H1 (cell line): ENCODE measurements at regions not wholly inside any gene's neighbourhood (a gene's known extent, or its start where the extent isn't known, plus 50 kb on each side); places are given as distances from the start of the nearest gene placed in this dataset.

Experiments
- ASH2L ChIP-seq: fragments of 200-600, 300-600 bp; sonication (generic); IDR thresholded peaks from one replicate; pipeline ENCODE4 v1.7.1; 2017; ENCODE audit warnings: low read length
- ATF3 ChIP-seq: IDR thresholded peaks from 2 replicates; pipeline ENCODE4 v1.6.1; 2011; ENCODE audit warnings: low read depth, mild to moderate bottlenecking, low read length; ENCODE audit not compliant: insufficient read depth
- CEBPB ChIP-seq: IDR thresholded peaks from 2 replicates; pipeline ENCODE4 v1.6.1; 2012; ENCODE audit warnings: low read depth, low read length
- CHD7 ChIP-seq: fragments of 300-600 bp; sonication (generic); IDR thresholded peaks from 2 replicates; pipeline ENCODE4 v1.7.1; 2012; ENCODE audit warnings: low read length, moderate library complexity, mild to moderate bottlenecking, inconsistent platforms; ENCODE audit not compliant: insufficient replicate concordance
- EP300 ChIP-seq, 2 experiments: IDR thresholded peaks; 1 replicate in 1 of 2; 2 replicates in 1 of 2; pipeline ENCODE4 v1.6.1; 2011 to 2012; ENCODE audit warnings: low read depth in 2 of 2, low read length in 2 of 2, mild to moderate bottlenecking in 2 of 2, borderline replicate concordance in 1 of 2, inconsistent platforms in 1 of 2, moderate library complexity in 1 of 2
- RAD21 ChIP-seq, 2 experiments: IDR thresholded peaks in 1 of 2; conservative IDR thresholded peaks in 1 of 2; 2 replicates each; pipeline ENCODE4 v1.6.1; 2011; ENCODE audit warnings: low read depth in 2 of 2, low read length in 2 of 2, improper control_type of control experiment in 1 of 2, inconsistent platforms in 1 of 2, mild to moderate bottlenecking in 1 of 2, moderate library complexity in 1 of 2
- SAP30 ChIP-seq: fragments of 300-600 bp; sonication (generic); IDR thresholded peaks from 2 replicates; pipeline ENCODE4 v1.7.1; 2012; ENCODE audit warnings: low read length, moderate library complexity, mild to moderate bottlenecking, inconsistent platforms; ENCODE audit not compliant: insufficient read depth, insufficient replicate concordance
- SIN3A ChIP-seq, 2 experiments: IDR thresholded peaks in 1 of 2; conservative IDR thresholded peaks in 1 of 2; 2 replicates each; pipeline ENCODE4 v1.6.1; 2011 to 2012; ENCODE audit warnings: low read length in 2 of 2, improper control_type of control experiment in 1 of 2, low read depth in 1 of 2, mild to moderate bottlenecking in 1 of 2
- TBP ChIP-seq: IDR thresholded peaks from 2 replicates; pipeline ENCODE4 v1.6.1; 2011; ENCODE audit warnings: low read depth, low read length, improper control_type of control experiment

- no peak for TF ChIP-seq CHD7
- no peak for TF ChIP-seq ASH2L
- no peak for TF ChIP-seq ATF3
- TF ChIP-seq SAP30 = no peak
- TF ChIP-seq RAD21 (IDR thresholded peaks at IDR 0.05 in 1 of 2, conservative IDR thresholded peaks at IDR 0.05 in 1 of 2; ENCODE audit: low read depth in 2 of 2, low read length in 2 of 2) = no peak
- no peak for TF ChIP-seq SIN3A (conservative IDR thresholded peaks at IDR 0.05 in 1 of 2, IDR thresholded peaks at IDR 0.05 in 1 of 2; ENCODE audit: low read depth in 1 of 2, low read length in 2 of 2)
- no peak for TF ChIP-seq EP300 (IDR thresholded peaks at IDR 0.05; ENCODE audit: borderline replicate concordance in 1 of 2, low read depth in 2 of 2, low read length in 2 of 2)
- no peak for TF ChIP-seq CEBPB
- no peak for TF ChIP-seq TBP
These were observed 111.0 kb downstream of the CHST1 start (continued) for GRCh38 chr11:45554230-45554967.
